Mesodermal cell (in vitro differentiated cells): ENCODE measurements at regions not wholly inside any gene's neighbourhood (a gene's known extent, or its start where the extent isn't known, plus 50 kb on each side); places are given as distances from the start of the nearest gene placed in this dataset.

Experiments used
- H3K27ac ChIP-seq: 2 replicates; pipeline ENCODE4 v1.7.0; 2013; ENCODE audit warnings: mild to moderate bottlenecking, low read depth, low read length, moderate library complexity; ENCODE audit not compliant: severe bottlenecking
- H3K36me3 ChIP-seq: 2 replicates; pipeline ENCODE4 v1.7.1; 2013; ENCODE audit warnings: mild to moderate bottlenecking, low read length, moderate library complexity; ENCODE audit not compliant: control insufficient read depth, insufficient read depth
- H3K4me1 ChIP-seq: one replicate; pipeline ENCODE4 v1.7.1; 2013; ENCODE audit warnings: mild to moderate bottlenecking, low read length; ENCODE audit not compliant: insufficient read depth, control insufficient read depth, poor library complexity, severe bottlenecking
- H3K4me3 ChIP-seq: 2 replicates; pipeline ENCODE4 v1.7.0; 2013; ENCODE audit warnings: low read length, control low read depth, mild to moderate bottlenecking; ENCODE audit not compliant: insufficient read depth, poor library complexity, severe bottlenecking; ENCODE audit errors: extremely low read depth
- H3K9me3 ChIP-seq: 2 replicates; pipeline ENCODE4 v1.7.1; 2013; ENCODE audit warnings: mild to moderate bottlenecking, low read length, moderate library complexity; ENCODE audit not compliant: control insufficient read depth
- WGBS, 2 experiments: methylation state at CpG; one replicate each; pipeline ENCODE4 v1.1.5; 2013; ENCODE audit warnings: missing lambda C conversion rate in 2 of 2; ENCODE audit not compliant: insufficient coverage in 2 of 2; 5-methylcytosine and 5-hydroxymethylcytosine counted together

GRCh38 chrX:99857455-99857854, 552.6 kb downstream of the PCDH19 start:
- Histone ChIP-seq H3K36me3 (no peaks in the 10 kb centered on the region), H3K4me3 (no peak overlapping the region), H3K9me3 (no peaks in the 10 kb centered on the region), H3K4me1 (no peaks in the 10 kb centered on the region), H3K27ac (no peak overlapping the region)
- WGBS, 2 experiments = no CpG with 5 or more reads among the region's 1 CpG

GRCh38 chrX:99833821-99834220, 576.3 kb downstream of the PCDH19 start:
- no peaks in the 10 kb centered on the region for H3K4me1 ChIP-seq
- H3K4me3 ChIP-seq = no peak overlapping the region
- no peak overlapping the region for H3K27ac ChIP-seq
- no peaks in the 10 kb centered on the region for H3K36me3 ChIP-seq
- WGBS, 2 experiments = no CpG with 5 or more reads among the region's 1 CpG
- H3K9me3 ChIP-seq = no peaks in the 10 kb centered on the region

GRCh38 chrX:99820197-99820596, 589.9 kb downstream of the PCDH19 start:
- H3K9me3 ChIP-seq = no peaks in the 10 kb centered on the region
- H3K36me3 ChIP-seq = no peaks in the 10 kb centered on the region
- H3K27ac ChIP-seq = no peak overlapping the region
- H3K4me1 ChIP-seq = no peaks in the 10 kb centered on the region
- H3K4me3 ChIP-seq = no peak overlapping the region
- WGBS, 2 experiments = 83% methylated on average over 1 of the region's 2 CpGs; no CpG with 5 or more reads in 1 of the 2 experiments

GRCh38 chrX:99800016-99800415, 610.1 kb downstream of the PCDH19 start:
- Histone ChIP-seq H3K9me3 (peaks cover 4% of the 10 kb centered on the region), H3K27ac (no peak overlapping the region), H3K4me3 (no peak overlapping the region), H3K4me1 (no peaks in the 10 kb centered on the region), H3K36me3 (no peaks in the 10 kb centered on the region)
- no CpG with 5 or more reads among the region's 1 CpG for WGBS, 2 experiments

GRCh38 chrX:99798936-99799335, 611.1 kb downstream of the PCDH19 start:
- Histone ChIP-seq H3K4me1 (no peaks in the 10 kb centered on the region), H3K4me3 (no peak overlapping the region), H3K36me3 (no peaks in the 10 kb centered on the region), H3K9me3 (peaks cover 4% of the 10 kb centered on the region), H3K27ac (no peak overlapping the region)
- no CpG with 5 or more reads among the region's 3 CpGs for WGBS, 2 experiments

GRCh38 chrX:99795495-99795894, 614.6 kb downstream of the PCDH19 start:
- WGBS, 2 experiments = no CpG with 5 or more reads among the region's 1 CpG
- Histone ChIP-seq H3K4me1 (no peaks in the 10 kb centered on the region), H3K27ac (no peak overlapping the region), H3K9me3 (peaks cover 4% of the 10 kb centered on the region), H3K36me3 (no peaks in the 10 kb centered on the region), H3K4me3 (no peak overlapping the region)

GRCh38 chrX:99782516-99783040, 627.5 kb downstream of the PCDH19 start:
- H3K4me3 ChIP-seq = no peak overlapping the region
- H3K9me3 ChIP-seq = no peaks in the 10 kb centered on the region
- H3K4me1 ChIP-seq = no peaks in the 10 kb centered on the region
- H3K27ac ChIP-seq = no peak overlapping the region
- H3K36me3 ChIP-seq = no peaks in the 10 kb centered on the region
- no CpG with 5 or more reads among the region's 3 CpGs for WGBS, 2 experiments

- Histone ChIP-seq H3K36me3 (no peaks in the 10 kb centered on the region), H3K27ac (no peak overlapping the region), H3K4me1 (no peaks in the 10 kb centered on the region), H3K4me3 (no peak overlapping the region), H3K9me3 (no peaks in the 10 kb centered on the region)
- WGBS, 2 experiments = 100% methylated on average over 1 of the region's 1 CpG; no CpG with 5 or more reads in 1 of the 2 experiments
These were observed 632.2 kb downstream of the PCDH19 start for GRCh38 chrX:99777912-99778311.

- no peaks in the 10 kb centered on the region for H3K4me1 ChIP-seq
- H3K9me3 ChIP-seq = no peaks in the 10 kb centered on the region
- H3K36me3 ChIP-seq = no peaks in the 10 kb centered on the region
- no CpG with 5 or more reads among the region's 3 CpGs for WGBS, 2 experiments
- H3K4me3 ChIP-seq = no peak overlapping the region
- no peak overlapping the region for H3K27ac ChIP-seq
These were observed 648.3 kb downstream of the PCDH19 start for GRCh38 chrX:99761731-99762130.

GRCh38 chrX:99752776-99753175, 657.3 kb downstream of the PCDH19 start:
- 50% methylated on average over 1 of the region's 4 CpGs; no CpG with 5 or more reads in 1 of the 2 experiments for WGBS, 2 experiments
- H3K36me3 ChIP-seq = no peaks in the 10 kb centered on the region
- no peak overlapping the region for H3K27ac ChIP-seq
- H3K4me3 ChIP-seq = no peak overlapping the region
- no peaks in the 10 kb centered on the region for H3K9me3 ChIP-seq
- no peaks in the 10 kb centered on the region for H3K4me1 ChIP-seq

- 89% methylated on average over 1 of the region's 1 CpG; no CpG with 5 or more reads in 1 of the 2 experiments for WGBS, 2 experiments
- H3K36me3 ChIP-seq = no peaks in the 10 kb centered on the region
- no peaks in the 10 kb centered on the region for H3K9me3 ChIP-seq
- no peak overlapping the region for H3K27ac ChIP-seq
- H3K4me3 ChIP-seq = no peak overlapping the region
- no peaks in the 10 kb centered on the region for H3K4me1 ChIP-seq
These were observed 659.4 kb downstream of the PCDH19 start for GRCh38 chrX:99750721-99751120.
